ENCODE measurements at regions not wholly inside any gene's neighbourhood (a gene's known extent, or its start where the extent isn't known, plus 50 kb on each side); places are given as distances from the start of the nearest gene placed in this dataset.

- H3K4me1 ChIP-seq (ENCODE audit: insufficient read depth), result no peaks in the 10 kb centered on the region
- 76 to 91% (median 79%) methylated on average over 2 of the region's 2 CpGs for WGBS, 3 donors
- no peaks in the 10 kb centered on the region for H3K36me3 ChIP-seq
- H3K9me3 ChIP-seq, result no peaks in the 10 kb centered on the region
- H3K27me3 ChIP-seq, result no peaks in the 10 kb centered on the region
- no peak for DNase-seq
- no peak overlapping the region for H3K4me3 ChIP-seq
- TF ChIP-seq CTCF (IDR thresholded peaks at IDR 0.05) (no peak), EP300 (IDR thresholded peaks at IDR 0.05) (no peak), POLR2A (IDR thresholded peaks at IDR 0.05) (no peak)
- intact Hi-C loops (cut with DNase I), result no loop called here
- no peak overlapping the region for H3K27ac ChIP-seq
These were observed 161.1 kb upstream of the DTNBP1 start for GRCh38 chr6:15823838-15824414.

GRCh38 chr6:15822835-15823234 lies 160.0 kb upstream of the DTNBP1 start:
- H3K36me3 ChIP-seq, result no peaks in the 10 kb centered on the region
- no peak overlapping the region for H3K4me3 ChIP-seq
- intact Hi-C loops (cut with DNase I), result no loop called here
- 22 to 42% (median 23%) methylated on average over 1 of the region's 1 CpG for WGBS, 3 donors
- no peak overlapping the region for H3K27ac ChIP-seq
- H3K9me3 ChIP-seq, result no peaks in the 10 kb centered on the region
- no peak for DNase-seq
- no peaks in the 10 kb centered on the region for H3K4me1 ChIP-seq (ENCODE audit: insufficient read depth)
- TF ChIP-seq POLR2A (IDR thresholded peaks at IDR 0.05) (no peak), EP300 (IDR thresholded peaks at IDR 0.05) (no peak), CTCF (IDR thresholded peaks at IDR 0.05) (no peak)
- no peaks in the 10 kb centered on the region for H3K27me3 ChIP-seq

- Histone ChIP-seq H3K27ac (no peak overlapping the region), H3K4me1 (ENCODE audit: insufficient read depth) (no peaks in the 10 kb centered on the region), H3K9me3 (no peaks in the 10 kb centered on the region), H3K4me3 (no peak overlapping the region), H3K36me3 (no peaks in the 10 kb centered on the region), H3K27me3 (no peaks in the 10 kb centered on the region)
- DNase-seq, result no peak
- intact Hi-C loops (cut with DNase I), result no loop called here
- 91 to 94% (median 94%) methylated on average over 7 of the region's 7 CpGs for WGBS, 3 donors
- no peak for TF ChIP-seq POLR2A (IDR thresholded peaks at IDR 0.05)
- TF ChIP-seq CTCF (IDR thresholded peaks at IDR 0.05), result no peak
- TF ChIP-seq EP300 (IDR thresholded peaks at IDR 0.05), result no peak
These were observed 157.0 kb upstream of the DTNBP1 start for GRCh38 chr6:15819841-15820240.

- TF ChIP-seq CTCF (IDR thresholded peaks at IDR 0.05) (no peak), EP300 (IDR thresholded peaks at IDR 0.05) (no peak), POLR2A (IDR thresholded peaks at IDR 0.05) (no peak)
- no peaks in the 10 kb centered on the region for H3K4me1 ChIP-seq (ENCODE audit: insufficient read depth)
- no peak overlapping the region for H3K4me3 ChIP-seq
- no peak for DNase-seq
- H3K27ac ChIP-seq, result no peak overlapping the region
- intact Hi-C loops (cut with DNase I), result no loop called here
- no peaks in the 10 kb centered on the region for H3K27me3 ChIP-seq
- no peaks in the 10 kb centered on the region for H3K36me3 ChIP-seq
- H3K9me3 ChIP-seq, result no peaks in the 10 kb centered on the region
- 88 to 91% (median 89%) methylated on average over 5 of the region's 5 CpGs for WGBS, 3 donors
These were observed 156.4 kb upstream of the DTNBP1 start for GRCh38 chr6:15819226-15819625.

Measured in ovary (tissue), 7 donors.